Endodermal cell (in vitro differentiated cells): ENCODE measurements at regions not wholly inside any gene's neighbourhood (a gene's known extent, or its start where the extent isn't known, plus 50 kb on each side); places are given as distances from the start of the nearest gene placed in this dataset.

Experiments used
- DNase-seq: peaks from one replicate; pipeline ENCODE4 v3.0.0-alpha.2; 2017
- H3K27ac ChIP-seq: 2 replicates; pipeline ENCODE4 v1.5.1; 2013; ENCODE audit warnings: mild to moderate bottlenecking, low read depth, low read length, moderate library complexity
- H3K27me3 ChIP-seq: 2 replicates; pipeline ENCODE4 v1.6.1; 2013; ENCODE audit warnings: mild to moderate bottlenecking, low read length, moderate library complexity; ENCODE audit not compliant: insufficient read depth, control insufficient read depth, poor library complexity, severe bottlenecking
- H3K36me3 ChIP-seq: 2 replicates; pipeline ENCODE4 v1.7.0; 2013; ENCODE audit warnings: mild to moderate bottlenecking, low read length, moderate library complexity; ENCODE audit not compliant: control insufficient read depth, insufficient read depth
- H3K4me1 ChIP-seq: one replicate; pipeline ENCODE4 v1.7.0; 2013; ENCODE audit warnings: low read length; ENCODE audit not compliant: control insufficient read depth, insufficient read depth
- H3K4me3 ChIP-seq: 2 replicates; pipeline ENCODE4 v1.5.1; 2013; ENCODE audit warnings: mild to moderate bottlenecking, low read length, moderate library complexity
- H3K9ac ChIP-seq: 2 replicates; pipeline ENCODE4 v1.6.1; 2013; ENCODE audit warnings: mild to moderate bottlenecking, low read length, moderate library complexity; ENCODE audit not compliant: poor library complexity, severe bottlenecking; ENCODE audit errors: extremely low read depth
- H3K9me3 ChIP-seq: 2 replicates; pipeline ENCODE4 v1.6.1; 2013; ENCODE audit warnings: mild to moderate bottlenecking, low read length, moderate library complexity; ENCODE audit not compliant: control insufficient read depth
- H3K27ac Mint-ChIP-seq: 2 replicates; pipeline ENCODE4 v1.8.0; 2020; ENCODE audit warnings: mixed read lengths
- H3K27me3 Mint-ChIP-seq: 2 replicates; pipeline ENCODE4 v1.8.0; 2021; ENCODE audit warnings: mild to moderate bottlenecking, mixed read lengths; ENCODE audit not compliant: insufficient read depth
- H3K36me3 Mint-ChIP-seq: 2 replicates; pipeline ENCODE4 v1.8.0; 2020; ENCODE audit warnings: low read depth, mixed read lengths
- H3K4me1 Mint-ChIP-seq: 2 replicates; pipeline ENCODE4 v1.8.0; 2020; ENCODE audit warnings: mixed read lengths
- H3K4me3 Mint-ChIP-seq: 2 replicates; pipeline ENCODE4 v1.8.0; 2020; ENCODE audit warnings: mild to moderate bottlenecking, moderate library complexity, mixed read lengths
- H3K9me3 Mint-ChIP-seq: 2 replicates; pipeline ENCODE4 v1.8.0; 2020; ENCODE audit warnings: mild to moderate bottlenecking, mixed read lengths
- WGBS, 2 experiments: methylation state at CpG; one replicate each; pipeline versions ENCODE4 v1.1.5 to v1.1.7; 2013; ENCODE audit warnings: missing lambda C conversion rate in 2 of 2, mixed read lengths in 1 of 2; ENCODE audit not compliant: insufficient coverage in 1 of 2, insufficient read length in 1 of 2; 5-methylcytosine and 5-hydroxymethylcytosine counted together
- TF ChIP-seq, protein P1 (sequence below): fragments of 200-600 bp; sonication (generic); conservative IDR thresholded peaks from 2 replicates; pipeline ENCODE4 v1.5.0; 2021; ENCODE audit warnings: antibody characterized with exemption, mild to moderate bottlenecking

DNA sequence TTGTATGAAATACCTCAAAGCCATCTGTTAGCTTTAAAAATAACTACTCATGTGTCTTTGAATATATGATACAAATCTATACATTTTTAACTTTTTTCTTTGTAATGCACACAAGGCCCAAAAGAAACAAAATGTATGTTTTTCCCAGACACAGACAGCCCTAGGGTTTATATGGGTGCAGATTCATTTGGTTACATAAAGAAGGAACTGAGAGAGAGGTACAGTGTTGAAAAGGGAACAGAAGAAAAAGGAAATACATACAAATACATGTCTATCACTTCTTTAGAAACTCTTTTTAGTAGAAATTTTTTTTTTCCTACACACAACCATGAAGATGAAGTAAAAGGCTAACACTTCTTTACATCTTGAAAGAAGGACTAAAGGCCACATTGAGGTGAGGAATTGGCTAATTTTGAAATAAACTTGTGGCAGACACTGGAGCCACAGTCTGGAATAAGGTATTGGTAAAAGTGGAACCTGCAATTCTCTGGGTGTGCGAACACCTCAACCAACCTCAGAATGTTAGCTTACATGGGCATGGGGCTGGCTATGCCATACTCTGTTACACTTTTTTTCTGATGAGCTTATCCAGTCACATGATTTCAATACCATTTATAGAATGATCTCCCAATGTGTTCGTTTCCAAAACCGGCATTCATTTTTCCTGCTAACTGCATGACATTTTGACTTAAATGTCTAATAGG lies 67.9 kb downstream of the FAM47C start:
- no peak overlapping the region for H3K27ac ChIP-seq
- 60 to 100% methylated on average over 1 to 3 of the region's 3 CpGs for WGBS, 2 experiments
- H3K4me3 ChIP-seq, result no peak overlapping the region
- no peaks in the 10 kb centered on the region for H3K27me3 ChIP-seq
- Mint-ChIP-seq H3K27ac (no peak overlapping the region), H3K9me3 (peaks cover 53% of the 10 kb centered on the region), H3K27me3 (no peaks in the 10 kb centered on the region), H3K36me3 (no peaks in the 10 kb centered on the region), H3K4me1 (no peaks in the 10 kb centered on the region), H3K4me3 (no peak overlapping the region)
- no peak for DNase-seq
- TF ChIP-seq, protein P1, sequence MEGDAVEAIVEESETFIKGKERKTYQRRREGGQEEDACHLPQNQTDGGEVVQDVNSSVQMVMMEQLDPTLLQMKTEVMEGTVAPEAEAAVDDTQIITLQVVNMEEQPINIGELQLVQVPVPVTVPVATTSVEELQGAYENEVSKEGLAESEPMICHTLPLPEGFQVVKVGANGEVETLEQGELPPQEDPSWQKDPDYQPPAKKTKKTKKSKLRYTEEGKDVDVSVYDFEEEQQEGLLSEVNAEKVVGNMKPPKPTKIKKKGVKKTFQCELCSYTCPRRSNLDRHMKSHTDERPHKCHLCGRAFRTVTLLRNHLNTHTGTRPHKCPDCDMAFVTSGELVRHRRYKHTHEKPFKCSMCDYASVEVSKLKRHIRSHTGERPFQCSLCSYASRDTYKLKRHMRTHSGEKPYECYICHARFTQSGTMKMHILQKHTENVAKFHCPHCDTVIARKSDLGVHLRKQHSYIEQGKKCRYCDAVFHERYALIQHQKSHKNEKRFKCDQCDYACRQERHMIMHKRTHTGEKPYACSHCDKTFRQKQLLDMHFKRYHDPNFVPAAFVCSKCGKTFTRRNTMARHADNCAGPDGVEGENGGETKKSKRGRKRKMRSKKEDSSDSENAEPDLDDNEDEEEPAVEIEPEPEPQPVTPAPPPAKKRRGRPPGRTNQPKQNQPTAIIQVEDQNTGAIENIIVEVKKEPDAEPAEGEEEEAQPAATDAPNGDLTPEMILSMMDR, result no peak
- no peaks in the 10 kb centered on the region for H3K36me3 ChIP-seq
- H3K9ac ChIP-seq, result no peak overlapping the region
- H3K4me1 ChIP-seq, result no peaks in the 10 kb centered on the region
- H3K9me3 ChIP-seq, result no peaks in the 10 kb centered on the region

DNA sequence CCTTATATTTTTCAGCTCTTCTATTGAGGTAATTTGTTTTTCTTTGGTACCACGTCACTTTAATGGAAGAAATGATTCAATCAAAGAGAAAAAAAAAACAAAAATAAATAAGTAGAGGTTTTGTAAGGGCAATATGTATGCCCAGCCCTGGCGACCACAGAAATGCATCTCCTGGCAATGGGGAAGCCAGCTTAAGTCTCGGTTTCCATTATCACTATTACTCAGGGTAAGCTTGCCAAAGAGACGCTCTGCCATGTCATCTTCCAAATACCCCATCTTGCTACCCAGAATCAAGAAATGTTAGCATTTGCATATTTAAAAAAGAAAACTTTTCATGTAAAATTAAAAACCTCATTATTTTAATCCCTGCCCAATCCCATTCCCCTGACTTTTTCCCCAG lies 68.8 kb downstream of the FAM47C start:
- H3K27me3 Mint-ChIP-seq, result no peaks in the 10 kb centered on the region
- TF ChIP-seq, protein P1, result no peak
- 91% methylated on average over 3 of the region's 4 CpGs; no CpG with 5 or more reads in 1 of the 2 experiments for WGBS, 2 experiments

DNA sequence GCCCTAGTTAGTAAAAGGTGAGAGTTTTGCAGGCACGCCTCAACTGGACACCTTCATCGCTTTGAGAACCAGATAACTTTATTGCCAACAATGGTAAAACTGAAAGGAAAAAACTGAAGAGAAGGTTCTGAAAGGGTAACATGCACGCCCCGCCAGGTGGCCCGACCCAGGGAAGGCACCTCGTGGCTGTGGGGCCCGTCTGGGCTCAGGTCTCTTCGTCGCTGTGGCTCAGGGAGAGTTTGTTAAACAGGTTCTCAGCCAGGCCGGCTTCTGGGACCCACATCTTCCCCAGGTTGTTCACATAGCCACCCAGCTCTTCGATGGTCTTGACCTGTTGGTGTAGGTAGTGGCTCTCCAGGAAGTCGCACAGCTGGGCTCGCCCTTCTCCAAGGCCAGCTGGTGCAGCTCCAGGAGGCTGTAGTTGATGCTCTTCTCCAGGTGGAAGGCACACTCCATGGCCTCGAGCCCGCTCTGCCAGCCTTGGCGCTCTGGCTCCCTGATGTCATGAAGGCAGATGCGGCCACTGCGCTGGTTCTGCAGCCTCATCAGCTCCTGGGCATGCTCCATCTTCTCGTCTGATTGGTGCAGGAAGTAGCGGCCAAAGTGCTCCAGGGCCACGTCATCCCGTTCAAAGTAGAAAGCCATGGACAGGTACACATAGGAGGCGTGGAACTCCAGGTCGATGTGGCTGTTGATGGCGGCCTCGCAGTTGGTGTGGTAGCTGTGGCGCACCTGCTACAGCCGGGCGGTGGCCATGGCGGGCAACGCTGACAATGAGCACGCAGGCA lies 69.7 kb downstream of the FAM47C start:
- Histone ChIP-seq H3K4me3 (no peak overlapping the region), H3K4me1 (no peaks in the 10 kb centered on the region), H3K9ac (no peak overlapping the region), H3K9me3 (no peaks in the 10 kb centered on the region), H3K36me3 (no peaks in the 10 kb centered on the region), H3K27ac (no peak overlapping the region), H3K27me3 (no peaks in the 10 kb centered on the region)
- DNase-seq, result no peak
- no peaks in the 10 kb centered on the region for H3K36me3 Mint-ChIP-seq
- peaks cover 40% of the 10 kb centered on the region for H3K9me3 Mint-ChIP-seq
- no peak overlapping the region for H3K4me3 Mint-ChIP-seq
- H3K27ac Mint-ChIP-seq, result no peak overlapping the region
- no peaks in the 10 kb centered on the region for H3K4me1 Mint-ChIP-seq
- TF ChIP-seq, protein P1, result no peak
- no peaks in the 10 kb centered on the region for H3K27me3 Mint-ChIP-seq
- 90 to 98% methylated on average over 4 to 30 of the region's 32 CpGs for WGBS, 2 experiments

More for the DNA sequence above, 68.8 kb downstream of the FAM47C start:
- Mint-ChIP-seq H3K36me3 (no peaks in the 10 kb centered on the region), H3K9me3 (peaks cover 46% of the 10 kb centered on the region), H3K4me1 (no peaks in the 10 kb centered on the region), H3K27ac (no peak overlapping the region), H3K4me3 (no peak overlapping the region)
- H3K4me3 ChIP-seq, result no peak overlapping the region
- H3K9ac ChIP-seq, result no peak overlapping the region
- H3K4me1 ChIP-seq, result no peaks in the 10 kb centered on the region
- no peak overlapping the region for H3K27ac ChIP-seq
- H3K27me3 ChIP-seq, result no peaks in the 10 kb centered on the region
- DNase-seq, result no peak
- no peaks in the 10 kb centered on the region for H3K36me3 ChIP-seq
- H3K9me3 ChIP-seq, result no peaks in the 10 kb centered on the region
